HepG2 (cell line): ENCODE measurements at regions not wholly inside any gene's neighbourhood (a gene's known extent, or its start where the extent isn't known, plus 50 kb on each side); places are given as distances from the start of the nearest gene placed in this dataset.

Experiments
- CTCF ChIP-seq: sonication (generic); formaldehyde crosslinking; IDR thresholded peaks from 2 replicates; pipeline ENCODE4 v1.5.0; 2020; ENCODE audit warnings: mild to moderate bottlenecking, missing genetic modification reagents, moderate library complexity
- MTA3 ChIP-seq: sonication (generic); formaldehyde crosslinking; IDR thresholded peaks from 2 replicates; pipeline ENCODE4 v1.4.0; 2020; ENCODE audit warnings: missing genetic modification reagents
- MYC ChIP-seq: sonication (generic); formaldehyde crosslinking; IDR thresholded peaks from 2 replicates; pipeline ENCODE4 v1.9.0; 2021; ENCODE audit warnings: missing genetic modification reagents, borderline replicate concordance
- RBAK ChIP-seq: sonication (generic); formaldehyde crosslinking; IDR thresholded peaks from 2 replicates; pipeline ENCODE4 v1.5.1; 2020; ENCODE audit warnings: mild to moderate bottlenecking, missing genetic modification reagents
- TOPORS ChIP-seq: sonication (generic); formaldehyde crosslinking; IDR thresholded peaks from 2 replicates; pipeline ENCODE4 v1.8.0; 2023; ENCODE audit warnings: mild to moderate bottlenecking, missing genetic modification reagents
- ZFP36 ChIP-seq: fragments of 150-350 bp; IDR thresholded peaks from 2 replicates; pipeline ENCODE4 v1.6.1; 2018; ENCODE audit warnings: borderline replicate concordance, low read length, low read depth; ENCODE audit not compliant: partially characterized antibody

GRCh38 chr3:75272691-75273090, 391.4 kb upstream of the FRG2C start:
- TF ChIP-seq CTCF (CRISPR knock-in tag): no peak
- TF ChIP-seq TOPORS: no peak
- TF ChIP-seq ZFP36: no peak
- TF ChIP-seq RBAK (CRISPR knock-in tag): no peak
- TF ChIP-seq MTA3: no peak
- no peak for TF ChIP-seq MYC (CRISPR knock-in tag)
